Gastroesophageal sphincter (tissue), 4 donors: ENCODE measurements at regions not wholly inside any gene's neighbourhood (a gene's known extent, or its start where the extent isn't known, plus 50 kb on each side); places are given as distances from the start of the nearest gene placed in this dataset.

Experiments used
- ATAC-seq: fragments of 150-250 bp; one replicate; pipeline ENCODE4 v1.9.1; 2016; ENCODE audit warnings: mild to moderate bottlenecking, moderate library complexity
- H3K27ac ChIP-seq, 4 donors: fragments of 200-600 bp; sonication (generic) in 3 of 4; 1 replicate in 3 of 4; 2 replicates in 1 of 4; pipeline ENCODE4 v1.5.1; 2016 to 2019
- H3K27me3 ChIP-seq: fragments of 200-600 bp; sonication (generic); one replicate; pipeline ENCODE4 v1.5.1; 2019
- H3K36me3 ChIP-seq, 2 donors: fragments of 200-600 bp; sonication (generic); one replicate each; pipeline ENCODE4 v1.5.1; 2019; ENCODE audit warnings: control low read depth in 1 of 2
- H3K4me1 ChIP-seq, 3 donors: fragments of 200-600 bp; sonication (generic); 1 replicate in 2 of 3; 2 replicates in 1 of 3; pipeline ENCODE4 v1.5.1; 2016 to 2019; ENCODE audit warnings: control low read depth in 2 of 3
- H3K4me3 ChIP-seq, 2 donors: fragments of 200-600 bp; sonication (generic); one replicate each; pipeline ENCODE4 v1.5.1; 2019; ENCODE audit warnings: mild to moderate bottlenecking in 1 of 2, moderate library complexity in 1 of 2
- H3K9me3 ChIP-seq, 3 donors: fragments of 200-600 bp; sonication (generic); one replicate each; pipeline ENCODE4 v1.5.1; 2017 to 2019; ENCODE audit warnings: control low read depth in 2 of 3
- CTCF ChIP-seq, 4 experiments: fragments of 200-600 bp in 2 of 4; fragments of 450-650 bp in 2 of 4; sonication (generic) in 1 of 4; IDR thresholded peaks; one replicate each; pipeline ENCODE4 v1.5.1; 2017 to 2019; ENCODE audit warnings: antibody characterized with exemption in 4 of 4, mild to moderate bottlenecking in 2 of 4, moderate library complexity in 2 of 4
- EP300 ChIP-seq: sonication (generic); formaldehyde crosslinking; IDR thresholded peaks from one replicate; pipeline ENCODE4 v1.6.1; 2017; ENCODE audit warnings: antibody characterized with exemption, mild to moderate bottlenecking
- POLR2A ChIP-seq, 2 donors: fragments of 450-650 bp; IDR thresholded peaks; one replicate each; pipeline ENCODE4 v1.6.1; 2017; ENCODE audit warnings: antibody characterized with exemption in 2 of 2, mild to moderate bottlenecking in 2 of 2, moderate library complexity in 1 of 2
- POLR2AphosphoS5 ChIP-seq: sonication (generic); formaldehyde crosslinking; IDR thresholded peaks from one replicate; pipeline ENCODE4 v1.6.1; 2017; ENCODE audit warnings: antibody characterized with exemption
- WGBS, 2 donors: methylation state at CpG; one replicate each; pipeline ENCODE4 v1.1.5; 2018; ENCODE audit warnings: low coverage in 1 of 2; 5-methylcytosine and 5-hydroxymethylcytosine counted together

GRCh38 chr14:61215222-61216020 lies 65.7 kb downstream of the TMEM30B start:
- 82 to 91% methylated on average over 5 of the region's 5 CpGs for WGBS, 2 donors
- Histone ChIP-seq H3K9me3 (no peaks in the 10 kb centered on the region), H3K4me1 (peaks cover 0 to 5% (median 0%) of the 10 kb centered on the region in 3 donors), H3K27me3 (no peaks in the 10 kb centered on the region), H3K4me3 (no peak overlapping the region), H3K27ac (no peak overlapping the region), H3K36me3 (no peaks in the 10 kb centered on the region)
- no peak for ATAC-seq
- TF ChIP-seq POLR2AphosphoS5 (no peak), CTCF (IDR thresholded peaks at IDR 0.05) (no peak), EP300 (no peak)

GRCh38 chr14:61213920-61214319 lies 67.2 kb downstream of the TMEM30B start:
- Histone ChIP-seq H3K36me3 (no peaks in the 10 kb centered on the region), H3K27me3 (no peaks in the 10 kb centered on the region), H3K9me3 (no peaks in the 10 kb centered on the region), H3K4me3 (no peak overlapping the region), H3K27ac (no peak overlapping the region), H3K4me1 (no peaks in the 10 kb centered on the region)
- TF ChIP-seq POLR2A (IDR thresholded peaks at IDR 0.05) (no peak), CTCF (IDR thresholded peaks at IDR 0.05) (no peak), POLR2AphosphoS5 (no peak), EP300 (no peak)
- WGBS, 2 donors: 86 to 100% methylated on average over 2 to 4 of the region's 4 CpGs
- ATAC-seq: no peak

GRCh38 chr14:61213191-61213621 lies 67.9 kb downstream of the TMEM30B start:
- no peak for ATAC-seq
- no peak for TF ChIP-seq POLR2AphosphoS5
- TF ChIP-seq CTCF (IDR thresholded peaks at IDR 0.05): no peak
- no peak for TF ChIP-seq EP300
- TF ChIP-seq POLR2A (IDR thresholded peaks at IDR 0.05): no peak
- Histone ChIP-seq H3K9me3 (no peaks in the 10 kb centered on the region), H3K36me3 (no peaks in the 10 kb centered on the region), H3K27me3 (no peaks in the 10 kb centered on the region), H3K4me1 (no peaks in the 10 kb centered on the region), H3K27ac (no peak overlapping the region), H3K4me3 (no peak overlapping the region)
- 64 to 76% methylated on average over 3 of the region's 3 CpGs for WGBS, 2 donors

- no peaks in the 10 kb centered on the region for H3K9me3 ChIP-seq
- H3K27ac ChIP-seq: no peak overlapping the region
- no peaks in the 10 kb centered on the region for H3K27me3 ChIP-seq
- H3K36me3 ChIP-seq: no peaks in the 10 kb centered on the region
- no peak for TF ChIP-seq CTCF (IDR thresholded peaks at IDR 0.05)
- no peak for TF ChIP-seq POLR2A (IDR thresholded peaks at IDR 0.05)
- no peak for TF ChIP-seq POLR2AphosphoS5
- no peak for TF ChIP-seq EP300
- WGBS, 2 donors: 92% methylated on average over 1 of the region's 1 CpG; no CpG with 5 or more reads in 1 of the 2 donors
- no peaks in the 10 kb centered on the region for H3K4me1 ChIP-seq
- no peak overlapping the region for H3K4me3 ChIP-seq
- no peak for ATAC-seq
Measured at GRCh38 chr14:61212546-61212945, 68.6 kb downstream of the TMEM30B start.
